Lung (tissue), 11 donors: ENCODE measurements at regions not wholly inside any gene's neighbourhood (a gene's known extent, or its start where the extent isn't known, plus 50 kb on each side); places are given as distances from the start of the nearest gene placed in this dataset.

Experiments used
- ATAC-seq: fragments of 200-7000 bp; cut with Tn5 transposase; one replicate; pipeline ENCODE4 v1.9.1; 2020; ENCODE audit warnings: moderate number of reproducible peaks; ENCODE audit not compliant: insufficient read depth, low FRiP score
- DNase-seq, 3 donors: peaks; one replicate each; pipeline ENCODE4 v3.0.0-alpha.2; 2013 to 2017
- H3K27ac ChIP-seq, 2 donors: one replicate each; pipeline ENCODE4 v1.5.1; 2013; ENCODE audit warnings: mild to moderate bottlenecking in 2 of 2, moderate library complexity in 2 of 2, control low read depth in 1 of 2, inconsistent platforms in 1 of 2, low read depth in 1 of 2, low read length in 1 of 2
- H3K27me3 ChIP-seq, 3 donors: one replicate each; pipeline ENCODE4 v1.5.1; 2013; ENCODE audit warnings: low read length in 2 of 3; ENCODE audit not compliant: control insufficient read depth in 3 of 3, insufficient read depth in 3 of 3
- H3K36me3 ChIP-seq, 4 donors: one replicate each; pipeline ENCODE4 v1.5.1; 2013; ENCODE audit warnings: low read length in 4 of 4, mild to moderate bottlenecking in 1 of 4, moderate library complexity in 1 of 4; ENCODE audit not compliant: control insufficient read depth in 4 of 4, insufficient read depth in 4 of 4
- H3K4me1 ChIP-seq, 5 donors: one replicate each; pipeline ENCODE4 v1.5.1; 2013; ENCODE audit warnings: low read length in 5 of 5, mild to moderate bottlenecking in 2 of 5, moderate library complexity in 1 of 5; ENCODE audit not compliant: control insufficient read depth in 5 of 5, insufficient read depth in 5 of 5
- H3K4me3 ChIP-seq: one replicate; pipeline ENCODE4 v1.5.1; 2013; ENCODE audit warnings: mild to moderate bottlenecking, control low read depth, moderate library complexity
- H3K9ac ChIP-seq, 2 donors: one replicate each; pipeline ENCODE4 v1.5.1; 2013; ENCODE audit warnings: low read length in 2 of 2, control low read depth in 1 of 2; ENCODE audit not compliant: insufficient read depth in 1 of 2
- H3K9me3 ChIP-seq, 4 donors: one replicate each; pipeline ENCODE4 v1.5.1; 2013; ENCODE audit warnings: low read length in 3 of 4, mild to moderate bottlenecking in 1 of 4, moderate library complexity in 1 of 4; ENCODE audit not compliant: control insufficient read depth in 4 of 4, insufficient read depth in 3 of 4
- CTCF ChIP-seq: IDR thresholded peaks from 2 replicates; pipeline ENCODE4 v1.5.1; 2012; ENCODE audit warnings: mild to moderate bottlenecking; ENCODE audit errors: control extremely low read depth, extremely low read depth
- WGBS, 2 donors: extraction: QIAGEN DNeasy Blood & Tissue Kit; methylation state at CpG; one replicate each; pipeline ENCODE4 v1.1.7; 2013; 5-methylcytosine and 5-hydroxymethylcytosine counted together
- donor health status: control.
- donor health status: control.
- donor health status: Bipolar disorder and iron deficiency.
- donor health status: healthy.
- donor health status: DM: yes; HTN: yes; CAD: no.

- no peaks in the 10 kb centered on the region for H3K36me3 ChIP-seq
- H3K27me3 ChIP-seq, result no peaks in the 10 kb centered on the region
- DNase-seq (no peak), ATAC-seq (no peak)
- H3K9me3 ChIP-seq, result no peaks in the 10 kb centered on the region
- WGBS, 2 donors, result 74 to 82% methylated on average over 7 of the region's 7 CpGs
- H3K9ac ChIP-seq, result no peak overlapping the region
- no peak overlapping the region for H3K4me3 ChIP-seq
- no peaks in the 10 kb centered on the region for H3K4me1 ChIP-seq
- no peak overlapping the region for H3K27ac ChIP-seq
- TF ChIP-seq CTCF, result no peak
Observed at GRCh38 chr9:38254151-38254550, 138.4 kb upstream of the ALDH1B1 start.

GRCh38 chr9:38253200-38253599 is 139.3 kb upstream of the ALDH1B1 start:
- TF ChIP-seq CTCF, result no peak
- WGBS, 2 donors, result 88 to 90% methylated on average over 7 of the region's 7 CpGs
- Histone ChIP-seq H3K9me3 (no peaks in the 10 kb centered on the region), H3K9ac (no peak overlapping the region), H3K27me3 (no peaks in the 10 kb centered on the region), H3K36me3 (no peaks in the 10 kb centered on the region), H3K27ac (no peak overlapping the region), H3K4me3 (no peak overlapping the region), H3K4me1 (no peaks in the 10 kb centered on the region)
- DNase-seq (no peak), ATAC-seq (no peak)

GRCh38 chr9:38251036-38251860 is 141.3 kb upstream of the ALDH1B1 start:
- Histone ChIP-seq H3K27ac (no peak overlapping the region), H3K4me1 (no peaks in the 10 kb centered on the region), H3K36me3 (no peaks in the 10 kb centered on the region), H3K4me3 (no peak overlapping the region), H3K27me3 (no peaks in the 10 kb centered on the region), H3K9ac (no peak overlapping the region), H3K9me3 (peaks cover 0 to 7% (median 2%) of the 10 kb centered on the region in 4 donors)
- no peak for TF ChIP-seq CTCF
- ATAC-seq (no peak), DNase-seq (no peak)
- WGBS, 2 donors, result 61 to 91% methylated on average over 3 of the region's 3 CpGs
